HG03159 (cell line): ENCODE measurements at regions not wholly inside any gene's neighbourhood (a gene's known extent, or its start where the extent isn't known, plus 50 kb on each side); places are given as distances from the start of the nearest gene placed in this dataset.
"Not testable (repeated sequence)": the region's sequence is repeated elsewhere in the genome, so short reads cannot be mapped to it uniquely, and the experiment has no call there.

Experiments
- ATAC-seq: cut with Tn5 transposase; IDR thresholded peaks from one replicate; pipeline ENCODE4 v1.9.1; 2021; ENCODE audit warnings: mild to moderate bottlenecking, moderate library complexity; ENCODE audit not compliant: unreplicated experiment

DNA sequence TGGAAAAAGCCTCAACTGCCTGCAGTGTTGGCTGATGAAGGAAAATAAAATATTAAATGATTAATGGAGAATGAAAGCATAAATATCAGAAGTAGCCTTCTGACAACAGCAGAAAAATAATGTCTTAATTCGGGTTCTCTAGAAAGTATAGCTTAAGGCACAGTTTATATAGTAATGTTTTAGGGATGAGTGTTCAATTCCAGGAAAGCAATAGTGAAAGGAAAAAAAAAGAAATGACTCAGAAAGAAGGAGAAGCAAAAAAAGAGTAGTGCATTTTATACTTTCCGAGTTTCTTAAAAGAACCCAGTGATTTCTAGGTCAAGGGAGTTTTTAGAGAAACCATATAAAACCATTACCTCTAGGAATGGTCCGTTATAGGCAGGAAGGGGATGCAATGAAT is 137.3 kb downstream of the HTR1B start:
- no peak for ATAC-seq

DNA sequence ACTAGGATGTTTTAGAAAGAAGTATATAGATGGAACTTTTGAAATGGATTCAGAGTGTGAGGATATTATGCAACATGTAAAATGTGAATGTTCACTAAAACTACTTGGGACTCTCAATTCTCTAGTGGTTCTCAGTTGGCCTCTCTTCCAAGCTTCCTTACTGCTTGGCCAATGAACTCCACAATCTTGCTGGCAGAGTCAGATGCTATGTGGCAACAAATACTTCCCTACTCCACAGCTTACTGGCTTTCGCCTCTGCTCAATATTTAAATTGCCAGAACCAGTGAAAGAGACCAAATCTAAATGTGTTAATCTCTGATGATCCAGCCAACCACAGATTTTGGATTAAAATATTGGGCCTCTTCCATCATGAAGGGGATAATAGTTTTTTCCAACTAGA is 138.4 kb downstream of the HTR1B start:
- no peak for ATAC-seq

DNA sequence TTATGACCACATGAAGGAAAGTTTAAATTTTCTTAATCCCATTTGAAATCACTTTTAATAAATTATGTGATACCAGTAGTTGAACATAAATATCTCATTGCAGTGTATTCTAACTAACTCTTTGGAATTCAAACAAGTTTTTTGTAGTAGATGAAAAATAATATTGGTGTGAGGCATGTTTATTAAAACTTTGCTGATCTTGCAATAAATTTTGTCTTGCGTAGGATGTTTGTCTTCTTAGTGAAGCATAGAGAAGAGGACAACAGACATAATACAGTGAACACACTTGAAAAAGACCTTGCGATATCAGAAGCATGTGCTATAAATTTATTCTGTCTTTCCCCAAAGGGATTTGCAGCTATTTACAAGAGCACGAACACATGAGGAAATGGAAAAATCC is 140.7 kb downstream of the HTR1B start:
- ATAC-seq, result no peak

DNA sequence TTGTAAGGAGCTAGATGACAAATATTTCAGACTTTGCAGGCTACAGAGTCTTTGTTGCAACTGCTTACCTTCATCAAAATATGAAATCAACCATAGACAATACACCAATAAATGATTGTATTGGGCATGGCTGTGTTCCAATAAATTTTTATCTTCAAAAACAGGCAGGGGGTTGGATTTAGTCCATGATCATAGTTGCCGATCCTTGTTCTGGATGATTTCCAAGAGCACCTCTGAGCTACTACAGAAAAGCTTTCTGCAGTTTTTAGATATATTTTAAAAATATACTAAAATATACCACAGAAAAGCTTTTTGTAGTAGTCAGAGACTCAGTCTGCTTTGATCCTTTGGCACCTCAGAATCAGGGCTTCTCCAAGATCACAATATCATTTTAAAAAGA is 145.0 kb downstream of the HTR1B start:
- no peak for ATAC-seq

DNA sequence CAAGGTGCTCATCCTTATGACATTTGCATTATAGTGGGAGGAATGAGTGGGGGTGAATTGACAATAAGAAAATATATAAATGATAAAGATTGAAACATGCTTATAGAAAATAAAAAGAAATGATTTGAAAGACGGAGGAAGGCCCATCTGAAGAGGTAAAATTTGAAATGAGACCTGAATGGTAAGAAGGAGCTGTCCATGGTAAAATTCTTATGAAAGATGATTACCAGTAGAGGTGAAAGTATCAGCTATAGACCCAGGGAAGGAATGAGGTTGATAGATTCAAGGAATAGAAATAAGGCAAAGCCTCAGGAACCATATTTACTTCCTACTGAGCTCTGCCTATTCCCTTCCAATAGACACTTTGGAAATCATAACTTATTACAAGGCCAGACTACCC is 149.7 kb downstream of the HTR1B start:
- no peak for ATAC-seq

DNA sequence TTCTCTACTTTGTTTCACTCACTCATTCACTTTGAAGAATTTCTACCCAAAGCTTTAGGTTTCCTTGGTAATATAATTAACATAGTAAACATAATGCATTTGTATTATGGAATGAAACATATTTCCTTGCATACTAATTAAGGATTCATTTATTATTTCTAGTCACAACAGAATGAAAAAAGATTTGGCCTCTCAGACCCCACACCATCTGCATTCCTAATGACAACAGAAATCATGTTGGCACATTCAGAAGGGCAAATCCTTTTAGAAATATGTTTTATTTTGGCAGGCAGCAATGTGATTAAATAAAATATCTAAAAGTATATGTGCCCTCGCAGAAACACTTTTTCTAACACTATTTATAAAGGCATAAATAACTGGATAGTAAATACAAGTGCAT is 163.4 kb downstream of the HTR1B start:
- no peak for ATAC-seq

DNA sequence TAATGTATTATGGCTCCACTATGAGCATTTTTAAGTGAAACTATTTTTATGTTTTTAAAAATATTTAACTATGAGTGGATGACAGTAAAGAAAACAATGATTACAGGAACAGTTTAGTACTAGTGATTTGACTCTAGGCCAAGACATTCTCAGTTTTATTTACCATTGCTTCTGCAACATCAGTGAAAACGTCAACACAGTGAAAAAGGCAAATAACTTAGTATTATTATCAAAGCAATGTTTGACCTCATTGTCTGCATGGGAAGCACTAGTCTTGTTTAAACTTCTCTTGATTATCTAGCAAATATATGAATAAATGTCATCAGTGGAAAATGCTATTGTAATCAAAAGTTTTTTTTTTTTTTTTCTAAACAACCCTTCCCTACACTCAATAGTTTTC is 165.0 kb downstream of the HTR1B start:
- no peak for ATAC-seq

DNA sequence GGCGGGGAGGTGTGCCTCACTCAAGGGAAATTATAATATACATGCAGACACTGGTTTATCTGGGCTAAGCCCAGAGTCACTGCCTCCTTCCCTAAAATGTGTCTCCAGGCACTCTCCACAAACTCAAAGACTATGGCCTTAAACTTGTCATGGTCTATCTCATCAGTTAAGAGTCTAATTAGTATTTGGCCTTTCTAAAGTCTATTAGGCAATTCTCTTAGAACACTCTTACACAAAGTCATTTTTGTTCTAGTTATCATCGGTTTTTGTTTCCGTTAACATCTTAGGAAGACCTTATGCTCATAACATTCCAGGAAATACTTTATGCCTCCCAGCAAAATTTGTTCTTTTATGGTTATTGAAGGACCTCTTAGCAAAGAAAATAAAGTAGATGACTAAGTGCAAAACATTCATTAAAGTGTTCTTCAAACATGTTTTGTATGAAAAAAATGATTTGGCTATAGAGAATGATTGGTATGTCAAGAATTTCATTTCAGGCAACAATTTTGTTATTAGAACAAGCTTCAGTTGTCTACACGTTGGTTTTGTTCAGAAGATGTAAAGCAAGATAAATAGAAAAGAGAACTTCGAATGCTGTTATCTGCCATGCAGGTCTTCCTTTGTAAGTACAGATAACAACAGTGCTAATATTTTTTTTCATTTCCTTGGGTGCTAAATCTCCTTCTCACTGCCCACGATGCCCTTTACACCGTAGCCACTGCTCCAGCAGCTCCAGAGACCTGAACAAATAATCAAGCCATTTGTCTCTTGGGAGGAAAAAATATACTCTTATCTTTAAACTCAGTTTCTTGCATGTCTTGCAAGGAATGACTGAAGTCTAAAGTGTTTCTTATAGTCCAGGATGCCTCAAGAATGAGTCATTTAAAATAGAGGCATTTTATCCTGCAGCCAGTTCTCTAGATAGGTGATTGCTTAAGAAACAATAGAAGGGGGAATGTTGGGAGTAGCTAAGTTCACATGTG is 170.4 kb downstream of the HTR1B start:
- ATAC-seq, result no peak

DNA sequence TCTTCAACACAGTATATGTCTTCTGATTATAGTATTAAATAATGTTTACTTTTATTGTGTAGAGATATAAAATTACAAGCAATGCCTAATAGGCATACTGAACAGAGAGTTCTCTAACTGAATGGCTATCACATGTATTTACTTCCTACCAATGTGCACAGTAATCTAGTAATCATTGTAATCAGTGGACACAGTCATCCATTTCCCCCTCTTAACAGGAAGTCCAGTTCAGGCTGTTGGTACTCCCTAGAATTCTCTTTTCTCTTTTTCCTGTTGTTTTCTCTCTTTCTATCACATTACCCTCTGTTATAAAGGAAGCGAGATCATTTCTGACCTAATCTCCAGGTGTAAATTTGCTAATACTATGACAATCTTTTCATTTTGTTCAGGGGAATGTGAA is 172.5 kb downstream of the HTR1B start:
- no peak for ATAC-seq

DNA sequence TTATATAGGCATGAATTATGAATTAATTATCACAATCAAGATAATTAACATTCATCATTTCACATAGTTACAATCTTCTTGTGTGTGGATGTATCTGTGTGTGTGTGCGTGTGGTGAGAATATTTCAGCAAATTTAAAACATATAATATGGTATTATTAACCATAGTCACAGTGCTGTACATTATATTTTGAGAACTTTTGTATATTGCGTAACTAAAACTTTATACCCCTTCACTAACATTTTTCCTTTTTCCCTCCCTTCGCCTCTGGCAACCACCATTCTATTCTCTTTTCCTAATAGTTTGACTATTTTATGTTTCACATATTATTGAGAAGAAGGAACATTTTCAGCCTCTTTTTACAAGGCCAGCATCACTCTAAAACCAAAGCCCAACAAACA is 176.8 kb downstream of the HTR1B start:
- no peak for ATAC-seq

DNA sequence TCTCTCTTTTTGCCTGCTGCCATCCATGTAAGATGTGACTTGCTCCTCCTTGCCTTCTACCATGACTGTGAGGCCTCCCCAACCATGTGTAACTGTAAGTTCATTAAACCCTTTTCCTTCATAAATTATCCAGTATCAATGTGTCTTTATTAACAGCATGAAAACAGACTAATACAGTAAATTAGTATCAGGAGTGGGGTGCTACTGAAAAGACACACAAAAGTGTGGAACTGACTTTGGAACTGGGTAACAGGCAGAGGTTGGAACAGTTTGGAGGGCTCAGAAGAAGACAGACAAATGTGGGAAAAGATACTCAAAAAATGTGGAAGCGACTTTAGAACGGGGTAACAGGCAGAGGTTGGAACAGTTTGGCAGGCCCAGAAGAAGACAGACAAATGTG is 189.4 kb downstream of the HTR1B start:
- no peak for ATAC-seq

DNA sequence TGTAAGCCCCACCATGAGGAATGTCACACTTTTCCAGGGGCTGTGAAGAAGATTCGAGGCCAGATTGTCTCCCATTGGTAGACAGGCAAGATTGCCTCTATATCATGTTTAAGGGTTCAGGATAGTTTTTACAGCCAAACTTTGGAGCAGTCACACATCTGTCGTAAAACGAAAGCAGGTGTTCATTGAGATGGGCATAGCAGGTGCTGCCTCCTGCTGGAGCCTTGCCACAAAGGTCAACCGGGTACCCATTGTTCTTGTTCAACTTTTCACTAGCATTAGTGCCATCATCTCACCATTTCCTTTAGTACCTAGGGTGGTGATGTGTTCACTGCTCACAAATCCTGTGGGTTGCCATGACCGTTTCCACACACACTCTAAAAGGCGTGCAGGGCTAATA is 198.3 kb downstream of the HTR1B start:
- ATAC-seq, result no peak

DNA sequence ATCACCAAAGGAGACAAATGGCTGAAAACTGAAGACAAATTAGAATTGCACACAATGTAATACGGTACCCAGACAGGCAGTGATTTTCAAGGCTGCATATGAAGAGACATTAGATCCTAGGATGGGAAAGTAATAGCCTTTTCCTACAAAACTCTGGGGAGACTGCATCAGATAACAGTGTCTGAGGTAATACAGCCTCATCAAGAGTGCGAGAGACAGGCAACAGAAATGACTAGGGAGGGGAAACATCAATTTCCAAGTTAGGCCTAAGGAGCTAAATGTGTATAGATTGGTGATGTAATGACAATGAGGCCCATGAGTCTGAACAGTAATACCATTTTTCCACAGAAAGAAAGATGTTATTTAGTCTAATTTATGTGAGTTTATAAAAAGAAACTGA is 200.3 kb downstream of the HTR1B start:
- no peak for ATAC-seq

DNA sequence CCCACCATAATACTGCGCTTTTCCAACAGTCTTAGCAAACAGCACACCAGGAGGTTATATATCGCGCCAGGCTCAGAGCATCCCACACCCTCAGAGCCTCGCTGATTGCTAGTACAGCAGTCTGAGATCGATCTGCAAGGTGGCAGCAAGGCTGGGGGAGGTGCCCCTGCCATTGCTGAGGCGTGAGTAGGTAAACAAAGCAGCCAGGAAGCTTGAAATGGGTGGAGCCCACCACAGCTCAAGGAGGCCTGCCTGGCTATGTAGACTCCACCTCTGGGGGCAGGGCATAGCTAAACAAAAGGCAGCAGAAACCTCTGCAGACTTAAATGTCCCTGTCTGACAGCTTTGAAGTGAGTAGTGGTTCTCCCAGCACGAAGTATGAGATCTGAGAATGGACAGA is 211.5 kb downstream of the HTR1B start:
- ATAC-seq, result not testable (repeated sequence)

DNA sequence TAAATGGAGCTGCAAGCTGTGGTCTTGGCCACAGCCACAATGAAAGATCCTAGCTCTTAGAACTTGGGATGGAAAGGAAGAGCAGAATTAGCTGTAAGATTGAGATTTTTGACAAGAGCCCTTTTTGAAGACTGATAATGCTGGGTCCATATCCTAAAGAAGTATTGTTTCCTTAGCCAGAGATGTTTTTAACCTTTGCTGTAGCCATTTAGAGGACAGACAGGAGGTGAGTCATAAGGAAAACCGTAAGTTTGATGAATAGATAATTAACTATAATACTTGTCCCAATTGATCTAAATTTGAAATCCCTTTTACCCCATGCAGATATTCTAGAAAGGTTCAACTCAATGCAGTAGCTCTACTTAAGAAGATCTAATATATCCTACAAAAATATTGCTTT is 213.7 kb downstream of the HTR1B start:
- ATAC-seq, result no peak

DNA sequence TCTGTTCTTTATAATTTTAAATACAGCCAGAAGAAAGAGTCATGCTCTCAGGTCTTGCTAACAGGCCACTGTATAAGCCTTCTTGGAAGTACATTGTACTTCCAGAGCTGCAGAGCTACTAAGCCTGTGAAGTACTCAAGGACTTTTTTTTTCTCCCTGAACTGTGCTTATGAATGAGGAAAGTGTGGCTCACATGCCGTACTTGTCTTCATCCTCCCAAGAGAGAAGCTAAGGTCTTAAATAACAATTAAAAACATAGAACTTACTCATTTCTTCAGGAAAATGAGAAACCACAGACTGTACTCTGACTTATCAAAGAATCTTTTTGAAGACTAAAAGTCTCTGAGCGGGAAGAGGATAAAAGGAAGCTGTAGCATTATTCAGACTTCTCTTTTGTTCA is 218.3 kb downstream of the HTR1B start:
- ATAC-seq, result no peak

DNA sequence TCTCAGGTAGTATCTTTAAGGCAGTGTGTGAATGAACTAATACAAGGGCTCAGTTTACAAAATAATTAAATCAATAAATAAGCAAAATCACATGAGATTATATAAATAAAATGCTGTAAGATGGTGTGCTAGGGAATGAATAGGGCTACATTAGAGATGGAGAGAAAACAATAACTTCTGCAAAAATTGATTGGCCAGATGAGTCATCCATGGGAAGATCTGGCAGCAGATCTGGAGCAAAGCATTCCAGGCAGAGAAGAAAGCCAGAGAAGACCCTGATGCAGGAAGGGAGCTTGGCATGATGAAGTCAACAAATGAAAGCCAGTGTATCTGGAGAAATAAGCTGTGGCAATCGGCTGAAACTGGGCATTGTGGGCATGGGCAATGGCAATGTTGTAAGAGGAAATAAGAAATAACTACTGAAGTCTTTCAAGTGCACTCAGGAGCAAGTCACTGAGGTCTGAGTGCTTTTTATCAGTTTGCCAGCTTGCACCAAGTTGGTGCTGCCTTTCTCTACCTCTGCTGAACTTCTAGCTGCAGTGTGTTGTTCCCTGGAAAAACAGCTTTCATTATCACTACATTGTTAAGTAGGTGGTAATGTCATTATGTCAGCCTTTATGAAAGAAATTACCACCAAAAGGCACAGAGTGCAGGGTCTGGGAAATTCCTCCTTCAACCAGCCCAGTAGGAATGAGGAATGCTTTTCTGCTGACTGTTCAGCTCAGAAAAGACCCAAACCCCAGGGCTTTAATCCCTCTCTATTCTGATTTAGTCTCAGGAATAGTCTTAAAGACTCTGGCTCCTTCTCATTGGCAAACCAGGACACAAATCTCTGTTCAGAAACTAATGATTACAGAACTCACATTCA is 231.6 kb downstream of the HTR1B start:
- no peak for ATAC-seq

DNA sequence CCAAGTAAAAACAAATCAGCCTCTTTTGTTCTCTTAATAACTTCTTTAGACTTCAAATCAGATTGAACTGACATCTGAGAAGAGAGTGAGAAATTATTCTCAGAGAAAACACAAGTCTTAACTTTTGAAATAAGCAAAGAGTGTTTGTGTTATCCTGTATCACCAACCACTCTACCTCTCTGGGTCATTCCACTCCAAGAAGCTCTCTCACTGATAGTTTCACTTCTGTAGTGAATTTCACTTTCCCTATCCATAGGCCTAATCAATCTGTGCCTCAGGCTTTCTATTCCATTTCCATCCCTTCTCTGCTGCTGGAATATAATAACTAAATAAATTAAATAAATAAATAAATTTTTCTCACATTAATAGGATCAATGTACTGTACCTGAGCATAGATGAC is 235.0 kb downstream of the HTR1B start:
- no peak for ATAC-seq

DNA sequence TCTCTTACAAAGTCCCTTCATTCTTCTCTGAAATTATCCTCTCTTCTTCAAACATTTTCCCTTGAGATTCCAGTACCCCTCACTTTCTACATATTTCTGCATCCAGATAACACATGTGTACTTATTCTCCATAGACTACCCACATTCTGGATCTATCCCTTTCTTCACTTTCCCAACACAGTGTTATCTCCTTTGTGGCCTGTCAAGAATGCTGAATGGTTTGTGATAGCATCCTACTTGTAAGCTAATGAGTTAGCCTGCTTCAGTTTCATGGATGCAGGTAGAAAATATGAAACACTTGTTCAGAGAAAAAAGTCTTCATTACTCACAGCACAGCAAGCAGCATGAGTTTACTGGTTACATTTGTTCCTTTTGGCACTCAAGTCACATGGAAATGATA is 245.4 kb downstream of the HTR1B start:
- ATAC-seq, result no peak

DNA sequence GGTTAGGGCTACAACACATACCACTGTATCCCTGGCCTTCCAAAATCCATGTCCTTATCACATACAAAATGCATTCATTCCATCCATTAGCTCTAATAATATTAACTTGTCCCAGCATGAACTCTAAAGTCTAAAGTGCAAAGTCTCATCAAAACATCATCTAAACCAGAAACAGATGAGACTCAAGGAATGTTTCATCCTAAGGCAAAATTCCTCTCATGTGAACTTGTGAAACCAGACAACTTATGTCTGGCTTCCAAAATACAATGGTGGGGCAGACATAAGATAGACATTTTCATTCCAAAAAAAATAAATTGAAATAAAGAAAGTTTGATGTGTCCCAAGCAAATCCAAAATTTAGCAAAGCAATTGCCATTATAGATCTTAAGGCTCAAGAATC is 257.4 kb downstream of the HTR1B start:
- ATAC-seq, result no peak

DNA sequence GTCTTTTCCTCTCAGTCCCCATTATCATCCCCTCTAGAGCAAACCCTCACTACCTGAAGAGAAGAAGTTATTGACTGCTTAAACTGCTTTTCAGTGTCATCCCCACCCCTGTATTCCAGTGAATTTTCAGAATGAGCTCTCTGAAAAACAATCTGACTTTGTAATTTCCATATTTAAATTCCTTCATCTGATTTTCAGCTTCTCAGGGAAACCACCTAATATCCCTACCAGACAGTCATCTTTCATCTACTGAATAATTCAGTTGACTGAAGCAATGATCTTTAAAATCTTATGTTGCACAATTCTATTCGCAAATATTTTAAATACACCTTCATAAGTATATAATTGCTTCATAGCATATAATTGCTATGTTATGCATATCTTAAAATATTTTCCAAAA is 258.7 kb downstream of the HTR1B start:
- ATAC-seq, result no peak

DNA sequence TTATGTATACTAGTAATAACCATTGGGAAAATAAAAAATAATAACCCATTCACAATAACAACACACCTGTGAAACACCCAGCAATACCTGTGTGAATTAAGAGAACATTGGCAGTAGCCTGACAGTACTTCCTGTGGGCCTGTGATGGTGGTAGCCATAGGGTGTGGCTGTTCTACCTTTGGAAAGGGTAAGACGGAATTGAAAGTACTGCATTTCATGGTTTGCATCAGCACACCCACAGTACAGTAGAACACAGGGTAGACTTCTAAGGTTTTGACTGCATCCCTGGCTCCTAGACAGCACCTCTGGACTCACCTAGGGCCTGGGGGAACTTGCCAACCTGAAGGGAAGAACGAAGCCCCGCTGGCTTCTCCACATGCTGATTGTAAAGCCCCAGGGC is 279.8 kb downstream of the HTR1B start:
- ATAC-seq, result no peak
